ENCODE measurements at regions not wholly inside any gene's neighbourhood (a gene's known extent, or its start where the extent isn't known, plus 50 kb on each side); places are given as distances from the start of the nearest gene placed in this dataset.

GRCh38 chr5:21173036-21173435 is 1185.0 kb upstream of the CDH18 start:
- TF ChIP-seq CTCF (tag by site-specific recombination; IDR thresholded peaks at IDR 0.05) (no peak), ZSCAN30 (tag by site-specific recombination; IDR thresholded peaks at IDR 0.05) (no peak), ZNF335 (tag by site-specific recombination; conservative IDR thresholded peaks at IDR 0.05) (no peak), ZNF510 (tag by site-specific recombination; IDR thresholded peaks at IDR 0.05; ENCODE audit: insufficient replicate concordance) (no peak), ZNF660 (tag by site-specific recombination; IDR thresholded peaks at IDR 0.05) (no peak), ZNF248 (tag by site-specific recombination; IDR thresholded peaks at IDR 0.05) (no peak)
